Astrocyte of the spinal cord (primary cell): ENCODE measurements at regions not wholly inside any gene's neighbourhood (a gene's known extent, or its start where the extent isn't known, plus 50 kb on each side); places are given as distances from the start of the nearest gene placed in this dataset.

ENCODE experiments used
- DNase-seq: peaks from one replicate; pipeline ENCODE4 v3.0.0; 2011; ENCODE audit warnings: low read depth, low spot score
- H3K4me3 ChIP-seq: 2 replicates; pipeline ENCODE4 v1.5.1; 2011; ENCODE audit warnings: low read depth, mild to moderate bottlenecking, low read length, moderate library complexity
- CTCF ChIP-seq: IDR thresholded peaks from 2 replicates; pipeline ENCODE4 v1.5.1; 2012; ENCODE audit warnings: low read depth, mild to moderate bottlenecking, low read length, inconsistent platforms
- in situ Hi-C: cut with HindIII; loops from 2 replicates; pipeline ENCODE4 v1.10.0; 2017; ENCODE audit warnings: low sequenced_read_pairs

GRCh38 chr5:166758151-166758550, 1533.3 kb upstream of the WWC1 start:
- peak; percentile 12 for DNase-seq
- no peak for TF ChIP-seq CTCF
- H3K4me3 ChIP-seq: no peak overlapping the region
- in situ Hi-C loops: no loop called here

- DNase-seq: no peak
- H3K4me3 ChIP-seq: no peak overlapping the region
- in situ Hi-C loops: no loop called here
- TF ChIP-seq CTCF: no peak
Measured at GRCh38 chr5:166767858-166768257, 1523.6 kb upstream of the WWC1 start.

DNA sequence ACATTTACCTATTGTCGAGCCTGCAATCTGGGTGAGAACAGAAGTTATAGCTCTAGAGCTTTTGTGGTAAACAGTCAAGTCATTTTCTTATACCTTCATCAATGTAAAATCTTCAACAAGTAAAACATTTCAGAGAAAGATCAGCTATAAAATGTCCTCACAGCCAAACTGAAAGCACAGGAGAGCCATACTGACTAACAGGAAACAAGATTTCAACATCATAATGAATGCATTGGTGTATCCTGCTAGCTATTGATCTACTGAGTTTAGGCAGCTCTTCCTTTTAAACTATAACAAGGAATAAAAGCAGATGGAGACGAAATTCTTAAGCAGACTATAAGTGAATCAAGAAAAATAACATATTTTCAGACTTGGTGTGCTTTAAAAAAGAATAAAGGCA, 1522.9 kb upstream of the WWC1 start:
- H3K4me3 ChIP-seq: no peak overlapping the region
- no peak for TF ChIP-seq CTCF
- in situ Hi-C loops: no loop called here
- no peak for DNase-seq

DNA sequence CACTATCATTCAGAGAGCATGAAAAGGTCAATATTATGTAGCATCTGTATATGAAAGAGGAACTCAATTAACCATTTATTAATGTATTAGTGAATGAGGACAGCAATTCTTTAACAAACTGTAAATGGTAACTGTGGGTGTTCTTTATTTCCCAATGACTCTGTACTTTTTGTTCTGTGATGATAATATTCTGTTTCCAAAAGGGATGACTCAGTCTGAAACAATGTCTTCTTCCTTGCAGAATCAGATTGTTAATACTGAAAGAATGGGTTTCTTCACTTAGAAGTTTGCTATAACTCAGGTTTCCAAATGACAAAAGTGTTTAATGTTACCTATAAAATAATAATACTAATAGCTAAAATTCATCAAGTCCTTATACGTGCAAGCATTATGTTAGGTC, 1518.7 kb upstream of the WWC1 start:
- in situ Hi-C loops: no loop called here
- no peak for TF ChIP-seq CTCF
- peak; percentile 73 for DNase-seq
- no peak overlapping the region for H3K4me3 ChIP-seq

- no peak for DNase-seq
- in situ Hi-C loops: no loop called here
- no peak overlapping the region for H3K4me3 ChIP-seq
- TF ChIP-seq CTCF: no peak
Measured at GRCh38 chr5:166781737-166782136, 1509.7 kb upstream of the WWC1 start.

GRCh38 chr5:166784545-166785078, 1506.8 kb upstream of the WWC1 start:
- DNase-seq: no peak
- in situ Hi-C loops: no loop called here
- no peak overlapping the region for H3K4me3 ChIP-seq
- no peak for TF ChIP-seq CTCF

- no peak for DNase-seq
- in situ Hi-C loops: no loop called here
- no peak for TF ChIP-seq CTCF
- no peak overlapping the region for H3K4me3 ChIP-seq
Measured at GRCh38 chr5:166786178-166786577, 1505.3 kb upstream of the WWC1 start.
